Kidney glomerular epithelial cell (primary cell): ENCODE measurements at regions not wholly inside any gene's neighbourhood (a gene's known extent, or its start where the extent isn't known, plus 50 kb on each side); places are given as distances from the start of the nearest gene placed in this dataset.
"Not testable (repeated sequence)": the region's sequence is repeated elsewhere in the genome, so short reads cannot be mapped to it uniquely, and the experiment has no call there.

Experiments
- DNase-seq: peaks from one replicate; lab custom pipeline; 2025; lab: John Stamatoyannopoulos, UW

DNA sequence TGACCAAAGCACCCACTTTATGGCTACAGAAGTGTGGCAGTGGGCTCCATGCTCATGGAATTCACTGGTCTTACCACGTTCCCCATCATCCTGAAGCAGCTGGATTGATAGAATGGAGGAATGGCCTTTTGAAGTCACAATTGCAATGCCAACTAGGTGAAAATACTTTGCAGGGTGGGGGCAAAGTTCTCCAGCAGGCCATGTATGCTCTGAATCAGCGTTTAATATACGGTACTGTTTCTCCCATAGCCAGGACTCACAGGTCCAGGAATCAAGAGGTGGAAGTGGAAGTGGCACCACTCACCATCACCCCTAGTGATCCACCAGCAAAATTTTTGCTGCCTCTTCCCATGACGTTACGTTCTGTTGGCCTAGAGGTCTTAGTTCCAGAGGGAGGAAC lies 60.5 kb upstream of the GMDS start:
- DNase-seq = no peak

- DNase-seq = not testable (repeated sequence)
Observed at GRCh38 chr6:2302482-2302881, 57.1 kb upstream of the GMDS start.

DNA sequence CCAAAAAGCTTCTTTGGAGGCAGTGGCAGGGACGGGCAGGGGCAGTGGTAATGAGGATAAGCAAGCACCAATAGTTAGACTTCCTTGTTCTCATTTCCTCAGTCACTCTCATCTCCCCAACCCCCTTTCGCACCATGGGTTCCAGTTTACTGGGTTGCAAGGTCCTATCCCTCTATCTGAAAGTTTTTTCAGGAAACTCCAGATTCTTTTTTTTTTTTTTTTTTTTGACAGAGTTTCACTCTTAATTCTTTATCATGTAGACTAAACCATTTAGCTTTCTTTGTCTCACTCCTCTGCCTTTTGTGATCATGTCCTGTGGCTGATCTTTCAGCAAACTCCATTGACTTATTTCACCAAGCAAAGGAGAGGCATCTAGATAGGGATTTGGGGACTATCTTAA lies 51.4 kb upstream of the GMDS start:
- DNase-seq = no peak
